ENCODE measurements at regions not wholly inside any gene's neighbourhood (a gene's known extent, or its start where the extent isn't known, plus 50 kb on each side); places are given as distances from the start of the nearest gene placed in this dataset.
"Not testable (repeated sequence)": the region's sequence is repeated elsewhere in the genome, so short reads cannot be mapped to it uniquely, and the experiment has no call there.

DNA sequence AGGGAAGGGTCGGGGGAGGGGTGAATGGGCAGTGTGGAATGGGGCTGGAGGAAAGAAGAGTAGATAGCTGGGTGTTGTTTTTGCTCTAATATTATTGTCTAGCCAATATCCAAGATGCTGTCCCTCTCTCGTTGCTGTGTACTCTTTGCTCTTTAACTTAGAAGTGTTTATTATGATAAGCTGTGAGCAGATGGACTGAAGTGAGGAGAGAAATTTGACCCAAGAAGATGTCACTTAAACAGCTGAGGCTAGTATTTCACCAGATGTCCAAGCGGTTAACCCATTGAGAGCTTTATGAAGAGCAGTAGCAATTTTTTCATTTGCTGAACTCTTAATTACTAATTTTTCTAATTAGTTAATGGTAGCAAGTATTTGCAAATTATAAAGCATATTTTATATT, 212.2 kb upstream of the TP63 start:
- peaks cover 3% of the 10 kb centered on the region for H3K27me3 Mint-ChIP-seq
- H3K4me3 Mint-ChIP-seq: no peak overlapping the region
- ATAC-seq (replicated peaks): no peak
- no peaks in the 10 kb centered on the region for H3K4me1 Mint-ChIP-seq
- no peaks in the 10 kb centered on the region for H3K36me3 Mint-ChIP-seq (ENCODE audit: low read depth)
- no peaks in the 10 kb centered on the region for H3K9me3 Mint-ChIP-seq
- H3K27ac Mint-ChIP-seq: no peak overlapping the region

DNA sequence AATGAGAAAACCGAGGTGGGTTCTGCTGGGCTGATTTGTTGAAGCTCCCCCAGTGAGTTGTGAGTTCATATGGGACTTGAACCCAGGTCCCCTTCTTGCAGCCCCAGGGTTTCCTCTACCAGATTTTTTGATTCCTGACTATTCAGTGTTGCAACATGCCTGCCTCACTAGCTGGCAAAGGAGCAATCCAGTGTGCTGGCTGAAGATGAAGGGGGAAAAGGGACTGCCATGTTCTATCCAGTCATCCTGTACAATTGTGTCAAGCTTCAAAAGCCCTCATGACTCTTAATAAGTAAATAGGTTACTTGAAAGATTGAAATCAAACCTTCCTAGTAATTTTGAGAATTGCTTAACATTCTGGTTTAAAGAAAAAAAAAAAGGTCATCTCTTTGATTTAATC, 211.5 kb upstream of the TP63 start:
- no peak for ATAC-seq (replicated peaks)
- Mint-ChIP-seq H3K36me3 (ENCODE audit: low read depth) (no peaks in the 10 kb centered on the region), H3K27ac (no peak overlapping the region)

DNA sequence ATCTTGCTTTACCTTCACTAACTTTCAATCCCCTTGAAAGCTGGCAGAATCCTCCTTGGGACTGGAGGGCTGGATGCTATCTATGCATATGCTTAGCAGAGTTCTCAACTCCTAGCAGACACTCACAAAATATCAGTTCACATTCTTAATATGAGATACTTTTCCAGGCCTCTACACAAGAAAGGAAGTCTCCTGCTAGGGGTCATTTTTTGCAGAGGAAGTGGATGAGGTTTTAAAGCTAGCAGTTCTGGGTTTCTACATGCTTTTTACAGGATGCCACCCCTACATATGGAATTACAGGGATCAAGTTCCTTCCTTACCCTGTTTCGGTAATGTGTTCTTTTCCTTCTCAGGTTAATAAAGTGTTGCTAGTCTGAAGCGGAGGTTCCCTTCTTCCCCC, 206.3 kb upstream of the TP63 start:
- H3K9me3 Mint-ChIP-seq: no peaks in the 10 kb centered on the region
- H3K36me3 Mint-ChIP-seq (ENCODE audit: low read depth): no peaks in the 10 kb centered on the region
- no peaks in the 10 kb centered on the region for H3K4me1 Mint-ChIP-seq
- H3K27ac Mint-ChIP-seq: no peak overlapping the region
- no peaks in the 10 kb centered on the region for H3K27me3 Mint-ChIP-seq
- ATAC-seq (replicated peaks): no peak
- H3K4me3 Mint-ChIP-seq: no peak overlapping the region

More for the DNA sequence above, 211.5 kb upstream of the TP63 start:
- Mint-ChIP-seq H3K4me3 (no peak overlapping the region), H3K27me3 (peaks cover 3% of the 10 kb centered on the region), H3K4me1 (no peaks in the 10 kb centered on the region), H3K9me3 (no peaks in the 10 kb centered on the region)

DNA sequence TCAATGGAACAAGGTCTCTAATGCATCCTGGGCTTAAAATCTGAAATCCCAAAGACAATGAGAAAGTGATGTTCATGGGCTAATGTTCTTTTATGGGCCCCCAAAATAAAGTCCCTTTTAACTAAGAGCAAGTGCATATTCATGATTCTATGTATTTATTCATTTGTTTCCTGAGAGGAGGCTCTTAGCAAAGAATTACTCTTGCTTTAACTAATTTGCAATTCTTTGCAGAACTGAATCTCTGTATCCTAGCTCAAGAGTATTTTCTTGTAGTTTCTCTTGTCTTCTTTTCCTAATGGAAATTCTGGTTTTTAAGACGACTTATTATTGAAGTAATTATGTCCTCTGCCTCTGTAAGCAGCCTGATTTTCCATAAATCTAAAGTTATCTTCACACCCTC, 202.2 kb upstream of the TP63 start:
- no peaks in the 10 kb centered on the region for H3K27me3 Mint-ChIP-seq
- peaks cover 3% of the 10 kb centered on the region for H3K9me3 Mint-ChIP-seq
- no peak overlapping the region for H3K4me3 Mint-ChIP-seq
- no peaks in the 10 kb centered on the region for H3K4me1 Mint-ChIP-seq
- no peaks in the 10 kb centered on the region for H3K36me3 Mint-ChIP-seq (ENCODE audit: low read depth)
- ATAC-seq (replicated peaks): no peak
- H3K27ac Mint-ChIP-seq: no peak overlapping the region

DNA sequence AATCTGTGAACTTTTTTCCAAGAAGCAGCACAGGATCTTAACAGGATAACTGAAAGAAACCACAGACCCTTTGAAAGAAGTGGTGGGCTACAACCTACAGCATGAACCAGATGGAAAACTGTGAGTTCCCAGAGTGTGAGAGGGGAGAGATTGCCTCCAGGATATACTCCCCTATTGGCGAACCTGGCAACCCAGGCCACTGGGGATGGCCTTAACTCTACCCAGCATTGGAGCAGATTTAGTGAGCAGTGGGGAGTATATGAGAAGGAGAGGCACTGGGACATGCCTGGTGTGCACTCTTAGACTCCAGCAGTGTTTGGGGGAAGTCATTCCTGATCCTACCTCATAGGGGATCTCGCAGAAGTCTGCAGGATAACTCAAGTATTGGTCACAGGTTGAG, 201.0 kb upstream of the TP63 start:
- Mint-ChIP-seq H3K9me3 (peaks cover 3% of the 10 kb centered on the region), H3K4me1 (no peaks in the 10 kb centered on the region), H3K27ac (no peak overlapping the region), H3K4me3 (no peak overlapping the region), H3K36me3 (ENCODE audit: low read depth) (no peaks in the 10 kb centered on the region), H3K27me3 (no peaks in the 10 kb centered on the region)
- no peak for ATAC-seq (replicated peaks)

DNA sequence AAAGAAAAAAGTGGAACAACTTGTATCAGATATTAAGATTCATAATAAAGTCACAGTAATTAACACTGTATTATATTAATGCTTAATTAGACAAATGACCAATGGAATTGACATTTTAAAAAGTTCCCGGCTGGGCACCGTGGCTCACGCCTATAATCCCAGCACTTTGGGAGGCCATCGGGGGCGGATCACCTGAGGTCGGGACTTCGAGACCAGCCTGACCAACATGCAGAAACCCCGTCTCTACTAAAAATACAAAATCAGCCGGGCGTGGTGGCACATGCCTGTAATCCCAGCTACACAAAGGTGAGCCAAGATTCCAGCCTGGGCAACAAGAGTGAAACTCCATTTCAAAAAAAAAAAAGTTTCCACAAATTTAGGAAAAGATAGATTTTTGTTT, 188.9 kb upstream of the TP63 start:
- not testable (repeated sequence) for H3K27me3 Mint-ChIP-seq; H3K27ac Mint-ChIP-seq; H3K36me3 Mint-ChIP-seq (ENCODE audit: low read depth); H3K4me1 Mint-ChIP-seq; ATAC-seq (replicated peaks); H3K9me3 Mint-ChIP-seq; H3K4me3 Mint-ChIP-seq

DNA sequence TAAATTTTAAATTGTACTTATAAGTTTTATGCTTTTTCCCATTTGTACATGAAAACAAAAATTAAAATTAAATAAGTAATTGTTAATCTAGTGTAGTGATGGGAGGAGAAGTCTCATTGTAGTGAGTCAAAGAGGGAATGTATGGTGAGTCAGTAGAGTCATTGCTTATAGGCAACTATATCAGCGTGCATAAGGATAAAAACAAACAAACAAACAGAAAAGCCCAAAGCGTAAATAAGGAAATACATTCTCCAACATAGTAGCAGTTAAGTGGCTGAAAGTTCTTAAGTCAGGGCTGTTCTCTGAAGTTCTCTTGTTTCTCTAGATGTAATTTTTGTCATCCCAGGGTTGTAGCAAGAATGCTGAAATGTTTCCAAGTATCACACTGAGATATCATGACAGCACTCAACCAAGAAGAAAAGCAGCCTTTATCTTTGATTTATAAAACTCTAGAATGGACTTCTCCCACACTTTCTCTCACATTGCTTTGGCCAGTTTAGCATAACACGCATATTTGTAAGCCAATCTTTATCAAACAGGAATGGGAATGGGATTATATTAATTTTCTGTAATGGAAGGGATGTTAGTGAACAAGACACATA, 184.1 kb upstream of the TP63 start:
- Mint-ChIP-seq H3K4me1 (no peaks in the 10 kb centered on the region), H3K27ac (no peak overlapping the region), H3K36me3 (ENCODE audit: low read depth) (no peaks in the 10 kb centered on the region), H3K27me3 (no peaks in the 10 kb centered on the region), H3K9me3 (no peaks in the 10 kb centered on the region), H3K4me3 (no peak overlapping the region)
- ATAC-seq (replicated peaks): no peak

DNA sequence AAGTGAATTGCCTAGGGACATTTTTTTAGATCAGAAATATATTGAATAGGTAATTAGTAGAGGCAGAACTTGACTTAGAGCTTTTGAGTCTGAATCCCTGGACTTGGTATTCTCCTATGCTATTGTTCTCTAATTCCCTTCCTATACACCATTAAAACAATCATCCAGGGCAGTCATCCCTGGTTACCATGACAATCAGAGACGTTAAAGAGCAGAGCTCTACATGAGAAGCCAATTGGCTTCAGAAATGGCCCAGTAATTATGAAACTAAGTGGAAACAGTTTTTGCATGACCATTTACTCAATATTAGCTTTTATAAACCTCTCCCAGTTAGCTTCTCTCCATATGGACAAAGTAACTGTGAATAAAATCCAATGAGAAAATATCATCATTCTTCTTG, 182.1 kb upstream of the TP63 start:
- Mint-ChIP-seq H3K27me3 (no peaks in the 10 kb centered on the region), H3K9me3 (no peaks in the 10 kb centered on the region), H3K4me1 (no peaks in the 10 kb centered on the region), H3K27ac (no peak overlapping the region), H3K36me3 (ENCODE audit: low read depth) (no peaks in the 10 kb centered on the region), H3K4me3 (no peak overlapping the region)
- no peak for ATAC-seq (replicated peaks)

DNA sequence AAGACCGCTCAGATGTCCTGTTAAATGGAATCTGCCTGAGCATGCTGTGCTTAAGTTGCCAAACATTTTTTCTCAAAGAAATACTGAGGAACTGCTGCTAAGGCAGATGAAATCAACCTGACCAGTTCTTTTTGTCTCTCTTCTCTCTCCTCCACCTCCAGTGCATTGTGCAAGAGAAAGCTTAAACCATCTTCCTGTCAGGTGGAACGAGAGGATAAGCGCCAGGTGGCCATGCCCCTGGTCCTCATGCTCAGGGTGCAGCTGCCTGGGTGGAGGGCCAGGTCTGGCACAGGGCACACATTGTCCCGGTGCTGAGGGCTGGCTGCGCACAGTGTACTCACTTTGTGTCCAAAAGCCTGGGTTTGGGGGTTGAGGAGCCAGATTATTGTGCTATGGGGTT, 176.2 kb upstream of the TP63 start:
- H3K4me3 Mint-ChIP-seq: no peak overlapping the region
- H3K4me1 Mint-ChIP-seq: no peaks in the 10 kb centered on the region
- H3K36me3 Mint-ChIP-seq (ENCODE audit: low read depth): no peaks in the 10 kb centered on the region
- H3K27ac Mint-ChIP-seq: no peak overlapping the region
- H3K27me3 Mint-ChIP-seq: no peaks in the 10 kb centered on the region
- no peak for ATAC-seq (replicated peaks)
- peaks cover 3% of the 10 kb centered on the region for H3K9me3 Mint-ChIP-seq

DNA sequence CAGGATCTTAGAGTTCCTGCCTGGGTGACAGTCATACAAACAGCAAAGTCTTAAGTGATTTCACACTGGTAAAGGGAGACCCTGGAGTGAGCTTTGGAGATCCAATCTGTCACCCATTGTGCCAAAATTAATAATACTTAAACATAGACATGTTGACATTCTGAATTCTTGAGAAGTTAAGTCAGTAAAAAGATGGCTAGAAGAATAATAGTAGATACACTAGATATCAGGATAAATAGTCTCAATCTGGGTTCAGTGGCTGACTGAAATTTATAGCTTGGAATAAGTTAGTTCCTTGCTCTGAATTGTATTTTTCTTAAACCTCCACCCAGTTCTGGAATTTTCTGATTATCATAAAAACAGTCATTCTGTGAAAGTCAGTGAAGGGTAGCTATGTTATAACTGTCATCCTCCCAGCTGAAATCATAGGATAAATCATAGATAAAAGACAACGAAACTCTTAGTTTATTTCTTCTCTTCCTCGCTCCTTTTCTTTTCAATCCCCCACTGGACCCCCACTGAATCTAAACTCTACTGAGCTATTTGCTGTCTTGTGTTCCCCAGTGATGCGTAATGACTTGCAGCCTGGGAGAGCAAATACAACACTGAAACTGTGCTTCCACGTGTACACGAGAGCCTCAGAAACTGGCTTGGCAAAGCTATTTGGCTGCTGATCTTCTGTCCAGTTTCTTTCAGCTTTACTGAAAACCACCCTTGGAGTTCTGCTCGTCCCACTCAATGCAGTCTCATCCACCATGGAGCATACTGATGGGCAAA, 175.4 kb upstream of the TP63 start:
- H3K27me3 Mint-ChIP-seq: no peaks in the 10 kb centered on the region
- no peak overlapping the region for H3K27ac Mint-ChIP-seq
- H3K4me1 Mint-ChIP-seq: no peaks in the 10 kb centered on the region
- no peak for ATAC-seq (replicated peaks)
- no peaks in the 10 kb centered on the region for H3K36me3 Mint-ChIP-seq (ENCODE audit: low read depth)
- H3K4me3 Mint-ChIP-seq: no peak overlapping the region
- peaks cover 3% of the 10 kb centered on the region for H3K9me3 Mint-ChIP-seq

DNA sequence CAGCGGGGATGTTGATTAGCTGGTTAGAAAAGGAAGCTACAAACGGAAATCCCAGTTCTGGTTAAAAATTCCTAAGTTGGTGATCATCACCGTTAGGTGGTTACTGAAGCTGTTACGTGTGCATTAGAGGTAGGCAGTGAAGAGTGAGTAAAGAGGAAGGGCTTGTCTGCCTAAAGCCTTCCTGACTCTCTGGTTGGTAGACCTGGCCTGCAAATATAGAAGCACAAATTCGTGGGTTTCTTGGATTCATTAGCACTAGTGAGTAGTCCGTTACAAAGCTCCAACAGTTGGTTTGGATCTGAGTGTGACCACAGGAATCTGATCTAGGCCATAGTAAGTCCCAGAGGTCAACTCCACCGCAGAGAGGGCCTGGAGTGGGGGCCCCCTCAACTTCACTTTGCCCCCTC, 174.0 kb upstream of the TP63 start:
- peaks cover 3% of the 10 kb centered on the region for H3K9me3 Mint-ChIP-seq
- ATAC-seq (replicated peaks): no peak
- H3K27ac Mint-ChIP-seq: no peak overlapping the region
- H3K4me1 Mint-ChIP-seq: no peaks in the 10 kb centered on the region
- H3K4me3 Mint-ChIP-seq: no peak overlapping the region
- no peaks in the 10 kb centered on the region for H3K27me3 Mint-ChIP-seq
- H3K36me3 Mint-ChIP-seq (ENCODE audit: low read depth): no peaks in the 10 kb centered on the region

DNA sequence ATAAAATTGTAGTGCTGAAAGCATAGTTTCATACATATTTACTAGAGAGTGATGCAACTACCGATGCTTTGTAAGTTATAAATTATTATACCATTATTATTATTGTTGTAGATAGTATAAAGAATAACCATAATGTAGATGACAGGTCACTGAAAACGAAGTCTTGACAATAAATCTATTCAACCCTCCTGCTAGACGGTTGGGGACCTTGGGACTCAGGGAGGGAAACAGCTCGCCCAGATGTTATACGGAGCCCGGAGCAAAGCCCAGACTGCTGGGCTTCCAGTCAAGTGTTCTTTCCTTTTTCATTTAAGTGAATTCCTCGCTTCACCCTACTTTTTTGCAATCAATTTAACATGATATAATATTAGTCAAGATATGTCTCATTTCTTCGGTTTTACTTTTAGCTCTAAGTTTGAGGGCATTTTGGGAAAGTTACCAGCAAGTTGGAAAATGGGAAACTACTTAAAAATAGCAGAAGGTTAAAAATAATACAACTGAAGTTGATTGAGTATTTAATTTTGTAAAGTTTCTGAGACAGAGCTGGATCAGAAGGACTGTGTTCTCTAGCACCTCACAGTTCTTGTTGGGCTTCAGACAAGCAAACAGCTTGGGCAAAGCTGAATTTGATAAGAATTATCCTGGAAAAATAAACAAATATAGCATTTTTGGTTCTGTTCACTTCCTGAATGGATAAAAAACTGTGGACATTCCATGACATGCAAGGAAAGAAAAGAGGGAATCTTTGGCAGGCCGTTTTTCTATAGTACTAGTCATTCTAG, 173.4 kb upstream of the TP63 start:
- H3K4me1 Mint-ChIP-seq: no peaks in the 10 kb centered on the region
- no peak for ATAC-seq (replicated peaks)
- H3K36me3 Mint-ChIP-seq (ENCODE audit: low read depth): no peaks in the 10 kb centered on the region
- H3K27me3 Mint-ChIP-seq: no peaks in the 10 kb centered on the region
- H3K27ac Mint-ChIP-seq: no peak overlapping the region
- no peak overlapping the region for H3K4me3 Mint-ChIP-seq
- peaks cover 3% of the 10 kb centered on the region for H3K9me3 Mint-ChIP-seq

DNA sequence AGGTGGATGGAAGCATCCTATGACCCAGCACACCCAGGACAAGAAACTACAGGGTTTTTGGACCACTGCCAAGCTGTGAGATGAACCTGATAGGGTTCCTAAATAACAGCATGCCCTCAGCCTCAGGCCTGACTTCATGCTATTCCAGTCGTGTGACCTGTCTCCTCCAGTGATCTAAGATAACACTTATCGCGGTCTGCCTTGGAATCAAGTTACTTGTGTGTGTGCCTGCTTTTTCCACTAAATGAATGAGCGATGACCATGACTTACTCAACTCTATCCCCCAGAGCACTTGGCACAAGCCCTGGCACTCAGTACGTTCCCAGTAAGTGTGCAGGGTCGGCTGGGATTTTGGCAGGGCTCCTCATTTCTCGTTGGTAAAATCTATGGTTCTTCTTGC, 172.7 kb upstream of the TP63 start:
- H3K27me3 Mint-ChIP-seq: no peaks in the 10 kb centered on the region
- peaks cover 3% of the 10 kb centered on the region for H3K9me3 Mint-ChIP-seq

DNA sequence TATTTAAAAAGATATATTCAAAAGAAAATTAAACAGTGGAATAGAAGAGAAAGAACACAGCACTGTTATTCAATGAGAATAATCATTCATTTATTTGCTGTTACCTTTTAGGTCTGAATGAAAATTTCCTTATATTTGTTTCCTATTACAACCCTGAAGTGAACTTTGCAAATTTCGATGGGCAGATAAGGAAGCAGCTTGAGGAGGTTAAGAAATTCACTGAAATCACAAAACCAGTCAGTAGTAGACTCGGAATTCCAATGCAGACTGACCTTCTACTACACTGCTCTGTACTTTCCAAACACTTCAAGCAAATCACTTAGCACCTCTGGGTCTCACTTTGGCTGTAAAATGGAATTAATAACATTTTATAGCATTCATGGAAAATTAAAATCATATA, 172.0 kb upstream of the TP63 start:
- H3K27ac Mint-ChIP-seq: no peak overlapping the region
- no peak for ATAC-seq (replicated peaks)
- H3K36me3 Mint-ChIP-seq (ENCODE audit: low read depth): no peaks in the 10 kb centered on the region
- H3K4me3 Mint-ChIP-seq: no peak overlapping the region
- no peaks in the 10 kb centered on the region for H3K4me1 Mint-ChIP-seq
- H3K27me3 Mint-ChIP-seq: no peaks in the 10 kb centered on the region
- H3K9me3 Mint-ChIP-seq: peaks cover 3% of the 10 kb centered on the region

More for the DNA sequence above, 172.7 kb upstream of the TP63 start:
- no peak for ATAC-seq (replicated peaks)
- Mint-ChIP-seq H3K27ac (no peak overlapping the region), H3K36me3 (ENCODE audit: low read depth) (no peaks in the 10 kb centered on the region), H3K4me3 (no peak overlapping the region), H3K4me1 (no peaks in the 10 kb centered on the region)

DNA sequence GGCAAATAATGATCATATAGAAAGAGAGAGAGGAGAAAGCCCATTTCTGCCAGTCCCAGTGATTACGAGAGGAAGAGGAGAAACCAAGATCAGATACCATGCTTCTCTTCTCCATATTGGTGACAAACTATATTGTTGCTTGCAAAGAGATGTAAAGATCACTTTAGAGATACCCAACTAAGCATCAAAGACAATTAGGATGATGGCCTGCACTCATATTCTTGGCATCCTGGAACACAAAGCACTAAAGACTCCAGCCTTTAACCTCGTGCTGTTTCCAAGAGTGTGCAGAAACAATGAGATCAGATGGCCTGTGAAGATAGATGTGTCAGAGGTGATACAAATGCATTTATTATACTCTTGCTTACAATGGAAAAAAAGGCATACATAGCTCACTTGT, 170.7 kb upstream of the TP63 start:
- ATAC-seq (replicated peaks): no peak
- Mint-ChIP-seq H3K27me3 (no peaks in the 10 kb centered on the region), H3K27ac (no peak overlapping the region), H3K4me1 (no peaks in the 10 kb centered on the region), H3K36me3 (ENCODE audit: low read depth) (no peaks in the 10 kb centered on the region), H3K4me3 (no peak overlapping the region), H3K9me3 (peaks cover 3% of the 10 kb centered on the region)
